Esophagus squamous epithelium (tissue), 4 donors: ENCODE measurements at regions not wholly inside any gene's neighbourhood (a gene's known extent, or its start where the extent isn't known, plus 50 kb on each side); places are given as distances from the start of the nearest gene placed in this dataset.

Experiments used
- POLR2A ChIP-seq, 4 donors: fragments of 450-650 bp; IDR thresholded peaks; one replicate each; pipeline ENCODE4 v1.6.1; 2017; ENCODE audit warnings: antibody characterized with exemption in 4 of 4, mild to moderate bottlenecking in 4 of 4, moderate library complexity in 3 of 4
- TF ChIP-seq, protein P1 (sequence below), 6 experiments: fragments of 450-650 bp in 4 of 6; fragments of 200-600 bp in 2 of 6; sonication (generic) in 2 of 6; IDR thresholded peaks; one replicate each; pipeline ENCODE4 v1.5.1; 2016 to 2019; ENCODE audit warnings: antibody characterized with exemption in 6 of 6, mild to moderate bottlenecking in 4 of 6, moderate library complexity in 4 of 6

GRCh38 chr7:16278167-16278787 is 143.1 kb downstream of the CRPPA start:
- TF ChIP-seq, protein P1, sequence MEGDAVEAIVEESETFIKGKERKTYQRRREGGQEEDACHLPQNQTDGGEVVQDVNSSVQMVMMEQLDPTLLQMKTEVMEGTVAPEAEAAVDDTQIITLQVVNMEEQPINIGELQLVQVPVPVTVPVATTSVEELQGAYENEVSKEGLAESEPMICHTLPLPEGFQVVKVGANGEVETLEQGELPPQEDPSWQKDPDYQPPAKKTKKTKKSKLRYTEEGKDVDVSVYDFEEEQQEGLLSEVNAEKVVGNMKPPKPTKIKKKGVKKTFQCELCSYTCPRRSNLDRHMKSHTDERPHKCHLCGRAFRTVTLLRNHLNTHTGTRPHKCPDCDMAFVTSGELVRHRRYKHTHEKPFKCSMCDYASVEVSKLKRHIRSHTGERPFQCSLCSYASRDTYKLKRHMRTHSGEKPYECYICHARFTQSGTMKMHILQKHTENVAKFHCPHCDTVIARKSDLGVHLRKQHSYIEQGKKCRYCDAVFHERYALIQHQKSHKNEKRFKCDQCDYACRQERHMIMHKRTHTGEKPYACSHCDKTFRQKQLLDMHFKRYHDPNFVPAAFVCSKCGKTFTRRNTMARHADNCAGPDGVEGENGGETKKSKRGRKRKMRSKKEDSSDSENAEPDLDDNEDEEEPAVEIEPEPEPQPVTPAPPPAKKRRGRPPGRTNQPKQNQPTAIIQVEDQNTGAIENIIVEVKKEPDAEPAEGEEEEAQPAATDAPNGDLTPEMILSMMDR (IDR thresholded peaks at IDR 0.05) = no peak
- no peak for TF ChIP-seq POLR2A (IDR thresholded peaks at IDR 0.05)
